ENCODE measurements at regions not wholly inside any gene's neighbourhood (a gene's known extent, or its start where the extent isn't known, plus 50 kb on each side); places are given as distances from the start of the nearest gene placed in this dataset.

- no peaks in the 10 kb centered on the region for H3K79me2 ChIP-seq (ENCODE audit: control insufficient read depth, insufficient read depth, low read length)
- H3K36me3 ChIP-seq (ENCODE audit: control insufficient read depth, insufficient read depth, low read length), result no peaks in the 10 kb centered on the region
- TF ChIP-seq EZH2 (IDR thresholded peaks at IDR 0.05; ENCODE audit: low read length, missing control alignments) (no peak), CTCF (conservative IDR thresholded peaks at IDR 0.05 in 1 of 2, IDR thresholded peaks at IDR 0.05 in 1 of 2; ENCODE audit: low read depth in 1 of 2, low read length in 2 of 2) (peak in 1 of 2 donors; percentile 27)
- H3K9ac ChIP-seq (ENCODE audit: insufficient read depth, low read length), result no peak overlapping the region
- no peak overlapping the region for H3K27ac ChIP-seq (ENCODE audit: insufficient read depth, low read length)
- H2AFZ ChIP-seq (ENCODE audit: low read length), result no peak overlapping the region
- H3K27me3 ChIP-seq (ENCODE audit: control insufficient read depth, insufficient read depth, low read length), result no peaks in the 10 kb centered on the region
- H3K4me2 ChIP-seq (ENCODE audit: extremely low read depth, insufficient read depth, low read length), result no peak overlapping the region
- H3K4me1 ChIP-seq (ENCODE audit: control insufficient read depth, extremely low read depth, insufficient read depth, low read length), result no peaks in the 10 kb centered on the region
- no peaks in the 10 kb centered on the region for H3K9me3 ChIP-seq (ENCODE audit: control insufficient read depth, insufficient read depth, low read depth, low read length)
- H4K20me1 ChIP-seq (ENCODE audit: control insufficient read depth, extremely low read depth, insufficient read depth, low read length), result no peaks in the 10 kb centered on the region
- peak; percentile 36 to 56 for DNase-seq (ENCODE audit: low read depth in 2 of 2)
- no peak overlapping the region for H3K4me3 ChIP-seq (replicated peaks in 1 of 4; ENCODE audit: control extremely low read depth in 1 of 4, insufficient read depth in 1 of 4, low read depth in 3 of 4, low read length in 4 of 4)
These were observed 180.2 kb upstream of the FZD8 start for GRCh38 chr10:35822316-35822715.

GRCh38 chr10:35821339-35821911 is 179.3 kb upstream of the FZD8 start:
- no peaks in the 10 kb centered on the region for H3K36me3 ChIP-seq (ENCODE audit: control insufficient read depth, insufficient read depth, low read length)
- no peaks in the 10 kb centered on the region for H3K27me3 ChIP-seq (ENCODE audit: control insufficient read depth, insufficient read depth, low read length)
- no peak overlapping the region for H3K4me2 ChIP-seq (ENCODE audit: extremely low read depth, insufficient read depth, low read length)
- H3K4me3 ChIP-seq (replicated peaks in 1 of 4; ENCODE audit: control extremely low read depth in 1 of 4, insufficient read depth in 1 of 4, low read depth in 3 of 4, low read length in 4 of 4), result no peak overlapping the region
- no peak overlapping the region for H3K9ac ChIP-seq (ENCODE audit: insufficient read depth, low read length)
- no peak for TF ChIP-seq EZH2 (IDR thresholded peaks at IDR 0.05; ENCODE audit: low read length, missing control alignments)
- TF ChIP-seq CTCF (conservative IDR thresholded peaks at IDR 0.05 in 1 of 2, IDR thresholded peaks at IDR 0.05 in 1 of 2; ENCODE audit: low read depth in 1 of 2, low read length in 2 of 2), result no peak
- H3K79me2 ChIP-seq (ENCODE audit: control insufficient read depth, insufficient read depth, low read length), result no peaks in the 10 kb centered on the region
- no peaks in the 10 kb centered on the region for H4K20me1 ChIP-seq (ENCODE audit: control insufficient read depth, extremely low read depth, insufficient read depth, low read length)
- H3K9me3 ChIP-seq (ENCODE audit: control insufficient read depth, insufficient read depth, low read depth, low read length), result no peaks in the 10 kb centered on the region
- no peak overlapping the region for H2AFZ ChIP-seq (ENCODE audit: low read length)
- no peaks in the 10 kb centered on the region for H3K4me1 ChIP-seq (ENCODE audit: control insufficient read depth, extremely low read depth, insufficient read depth, low read length)
- H3K27ac ChIP-seq (ENCODE audit: insufficient read depth, low read length), result no peak overlapping the region
- DNase-seq (ENCODE audit: low read depth in 2 of 2), result peak in 1 of 2 donors; percentile 51

- H3K4me1 ChIP-seq (ENCODE audit: control insufficient read depth, extremely low read depth, insufficient read depth, low read length), result no peaks in the 10 kb centered on the region
- no peak for DNase-seq (ENCODE audit: low read depth in 2 of 2)
- no peaks in the 10 kb centered on the region for H4K20me1 ChIP-seq (ENCODE audit: control insufficient read depth, extremely low read depth, insufficient read depth, low read length)
- no peak overlapping the region for H3K4me3 ChIP-seq (replicated peaks in 1 of 4; ENCODE audit: control extremely low read depth in 1 of 4, insufficient read depth in 1 of 4, low read depth in 3 of 4, low read length in 4 of 4)
- H3K9me3 ChIP-seq (ENCODE audit: control insufficient read depth, insufficient read depth, low read depth, low read length), result no peaks in the 10 kb centered on the region
- no peaks in the 10 kb centered on the region for H3K79me2 ChIP-seq (ENCODE audit: control insufficient read depth, insufficient read depth, low read length)
- TF ChIP-seq EZH2 (IDR thresholded peaks at IDR 0.05; ENCODE audit: low read length, missing control alignments) (no peak), CTCF (conservative IDR thresholded peaks at IDR 0.05 in 1 of 2, IDR thresholded peaks at IDR 0.05 in 1 of 2; ENCODE audit: low read depth in 1 of 2, low read length in 2 of 2) (no peak)
- no peak overlapping the region for H2AFZ ChIP-seq (ENCODE audit: low read length)
- no peaks in the 10 kb centered on the region for H3K36me3 ChIP-seq (ENCODE audit: control insufficient read depth, insufficient read depth, low read length)
- no peak overlapping the region for H3K4me2 ChIP-seq (ENCODE audit: extremely low read depth, insufficient read depth, low read length)
- H3K9ac ChIP-seq (ENCODE audit: insufficient read depth, low read length), result no peak overlapping the region
- no peaks in the 10 kb centered on the region for H3K27me3 ChIP-seq (ENCODE audit: control insufficient read depth, insufficient read depth, low read length)
- no peak overlapping the region for H3K27ac ChIP-seq (ENCODE audit: insufficient read depth, low read length)
These were observed 177.6 kb upstream of the FZD8 start for GRCh38 chr10:35819736-35820135.

All from fibroblast of lung (primary cell).